ENCODE measurements at regions not wholly inside any gene's neighbourhood (a gene's known extent, or its start where the extent isn't known, plus 50 kb on each side); places are given as distances from the start of the nearest gene placed in this dataset.
"Not testable (repeated sequence)": the region's sequence is repeated elsewhere in the genome, so short reads cannot be mapped to it uniquely, and the experiment has no call there.

DNA sequence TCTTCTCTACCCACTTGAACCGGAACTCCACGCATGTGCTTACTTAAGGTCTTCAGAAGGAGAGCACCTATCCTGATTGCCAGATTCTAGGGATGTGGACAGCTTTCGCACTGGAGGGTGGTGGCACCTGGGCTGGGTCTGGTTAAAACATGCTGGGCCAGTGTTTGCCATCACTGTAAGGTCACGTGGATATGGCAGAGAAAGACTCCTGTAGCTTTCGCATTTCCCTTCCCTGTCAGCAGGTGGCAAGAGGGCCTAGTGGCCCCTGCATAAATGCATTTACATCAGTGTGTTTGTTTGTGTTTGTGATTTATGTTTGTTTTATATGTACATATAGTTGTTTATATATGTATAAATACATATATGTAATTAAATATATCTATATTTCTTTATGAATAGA, 192.5 kb downstream of the ANKRD36 start:
- TF ChIP-seq, protein P1, sequence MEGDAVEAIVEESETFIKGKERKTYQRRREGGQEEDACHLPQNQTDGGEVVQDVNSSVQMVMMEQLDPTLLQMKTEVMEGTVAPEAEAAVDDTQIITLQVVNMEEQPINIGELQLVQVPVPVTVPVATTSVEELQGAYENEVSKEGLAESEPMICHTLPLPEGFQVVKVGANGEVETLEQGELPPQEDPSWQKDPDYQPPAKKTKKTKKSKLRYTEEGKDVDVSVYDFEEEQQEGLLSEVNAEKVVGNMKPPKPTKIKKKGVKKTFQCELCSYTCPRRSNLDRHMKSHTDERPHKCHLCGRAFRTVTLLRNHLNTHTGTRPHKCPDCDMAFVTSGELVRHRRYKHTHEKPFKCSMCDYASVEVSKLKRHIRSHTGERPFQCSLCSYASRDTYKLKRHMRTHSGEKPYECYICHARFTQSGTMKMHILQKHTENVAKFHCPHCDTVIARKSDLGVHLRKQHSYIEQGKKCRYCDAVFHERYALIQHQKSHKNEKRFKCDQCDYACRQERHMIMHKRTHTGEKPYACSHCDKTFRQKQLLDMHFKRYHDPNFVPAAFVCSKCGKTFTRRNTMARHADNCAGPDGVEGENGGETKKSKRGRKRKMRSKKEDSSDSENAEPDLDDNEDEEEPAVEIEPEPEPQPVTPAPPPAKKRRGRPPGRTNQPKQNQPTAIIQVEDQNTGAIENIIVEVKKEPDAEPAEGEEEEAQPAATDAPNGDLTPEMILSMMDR (IDR thresholded peaks at IDR 0.05), result not testable (repeated sequence)
- TF ChIP-seq EZH2phosphoT487, EZH2 (IDR thresholded peaks at IDR 0.05): not testable (repeated sequence)

Measured in neural progenitor cell (in vitro differentiated cells).